Stomach (tissue), 4 donors: ENCODE measurements at regions not wholly inside any gene's neighbourhood (a gene's known extent, or its start where the extent isn't known, plus 50 kb on each side); places are given as distances from the start of the nearest gene placed in this dataset.

Source experiments
- EP300 ChIP-seq: sonication (generic); formaldehyde crosslinking; IDR thresholded peaks from one replicate; pipeline ENCODE4 v1.6.1; 2017; ENCODE audit warnings: antibody characterized with exemption
- POLR2A ChIP-seq, 4 donors: fragments of 450-650 bp; IDR thresholded peaks; one replicate each; pipeline ENCODE4 v1.6.1; 2016; ENCODE audit warnings: antibody characterized with exemption in 4 of 4, control low read depth in 2 of 4, mild to moderate bottlenecking in 1 of 4, moderate library complexity in 1 of 4
- TF ChIP-seq, protein P1 (sequence below), 7 experiments: fragments of 450-650 bp in 4 of 7; fragments of 200-600 bp in 3 of 7; sonication (generic) in 3 of 7; IDR thresholded peaks; one replicate each; pipeline ENCODE4 v1.5.1; 2016 to 2019; ENCODE audit warnings: antibody characterized with exemption in 7 of 7, control low read depth in 2 of 7, mild to moderate bottlenecking in 1 of 7

- TF ChIP-seq, protein P1, sequence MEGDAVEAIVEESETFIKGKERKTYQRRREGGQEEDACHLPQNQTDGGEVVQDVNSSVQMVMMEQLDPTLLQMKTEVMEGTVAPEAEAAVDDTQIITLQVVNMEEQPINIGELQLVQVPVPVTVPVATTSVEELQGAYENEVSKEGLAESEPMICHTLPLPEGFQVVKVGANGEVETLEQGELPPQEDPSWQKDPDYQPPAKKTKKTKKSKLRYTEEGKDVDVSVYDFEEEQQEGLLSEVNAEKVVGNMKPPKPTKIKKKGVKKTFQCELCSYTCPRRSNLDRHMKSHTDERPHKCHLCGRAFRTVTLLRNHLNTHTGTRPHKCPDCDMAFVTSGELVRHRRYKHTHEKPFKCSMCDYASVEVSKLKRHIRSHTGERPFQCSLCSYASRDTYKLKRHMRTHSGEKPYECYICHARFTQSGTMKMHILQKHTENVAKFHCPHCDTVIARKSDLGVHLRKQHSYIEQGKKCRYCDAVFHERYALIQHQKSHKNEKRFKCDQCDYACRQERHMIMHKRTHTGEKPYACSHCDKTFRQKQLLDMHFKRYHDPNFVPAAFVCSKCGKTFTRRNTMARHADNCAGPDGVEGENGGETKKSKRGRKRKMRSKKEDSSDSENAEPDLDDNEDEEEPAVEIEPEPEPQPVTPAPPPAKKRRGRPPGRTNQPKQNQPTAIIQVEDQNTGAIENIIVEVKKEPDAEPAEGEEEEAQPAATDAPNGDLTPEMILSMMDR (IDR thresholded peaks at IDR 0.05) = no peak
- no peak for TF ChIP-seq EP300
- no peak for TF ChIP-seq POLR2A (IDR thresholded peaks at IDR 0.05)
Observed at GRCh38 chr2:122390406-122390805, 635.0 kb downstream of the TSN start.
